Stimulated activated naive B cell treated with anti-CD40 and anti-IgM and Interleukin-4, amounts not matched to agents 10 μg/mL and 1 μg/mL and 100 μg/mL, for 72 hours (primary cell): ENCODE measurements at regions not wholly inside any gene's neighbourhood (a gene's known extent, or its start where the extent isn't known, plus 50 kb on each side); places are given as distances from the start of the nearest gene placed in this dataset.
A peak's percentile ranks its signal among the peaks of the same experiment; 100 is the strongest.

Experiments
- ATAC-seq, 2 donors: fragments of 150-1000 bp; cut with Tn5 transposase; replicated peaks; 2 replicates each; pipeline ENCODE4 v1.10.0; 2021; ENCODE audit warnings: moderate library complexity in 1 of 2
- DNase-seq: peaks from one replicate; pipeline ENCODE4 v3.0.0; 2021
- H3K27ac Mint-ChIP-seq: one replicate; pipeline ENCODE4 v1.8.0; 2022; ENCODE audit warnings: mild to moderate bottlenecking, mixed read lengths
- H3K27me3 Mint-ChIP-seq, 2 donors: one replicate each; pipeline ENCODE4 v1.8.0; 2022; ENCODE audit warnings: mixed read lengths in 2 of 2
- H3K36me3 Mint-ChIP-seq, 2 donors: one replicate each; pipeline ENCODE4 v1.8.0; 2022; ENCODE audit warnings: mixed read lengths in 2 of 2, mild to moderate bottlenecking in 1 of 2
- H3K4me1 Mint-ChIP-seq, 2 donors: one replicate each; pipeline ENCODE4 v1.8.0; 2022; ENCODE audit warnings: mixed read lengths in 2 of 2, mild to moderate bottlenecking in 1 of 2
- H3K4me3 Mint-ChIP-seq, 2 donors: one replicate each; pipeline ENCODE4 v1.8.0; 2022; ENCODE audit warnings: mild to moderate bottlenecking in 2 of 2, mixed read lengths in 2 of 2, moderate library complexity in 1 of 2
- H3K9me3 Mint-ChIP-seq, 2 donors: one replicate each; pipeline ENCODE4 v1.8.0; 2022; ENCODE audit warnings: mixed read lengths in 2 of 2, mild to moderate bottlenecking in 1 of 2

DNA sequence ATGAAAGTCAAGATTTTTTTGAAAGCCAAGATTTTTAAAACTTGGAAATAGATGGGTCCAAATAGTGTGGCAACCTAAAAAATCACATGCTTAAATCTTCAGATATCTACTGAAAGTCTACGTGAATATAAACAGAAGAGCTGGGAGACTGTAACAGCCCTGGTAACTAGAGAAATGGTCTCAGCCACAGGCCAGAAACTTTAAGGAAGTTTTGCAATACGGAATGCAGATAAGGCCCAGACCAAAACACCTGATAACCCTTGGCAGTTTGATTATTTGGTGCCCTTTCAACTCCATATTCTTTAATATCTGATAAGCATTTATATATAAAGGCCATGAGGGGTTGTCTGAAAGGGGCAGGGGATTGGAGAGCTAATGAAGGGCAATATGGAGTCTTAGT, 537.3 kb upstream of the TGFBR2 start:
- no peak for ATAC-seq

DNA sequence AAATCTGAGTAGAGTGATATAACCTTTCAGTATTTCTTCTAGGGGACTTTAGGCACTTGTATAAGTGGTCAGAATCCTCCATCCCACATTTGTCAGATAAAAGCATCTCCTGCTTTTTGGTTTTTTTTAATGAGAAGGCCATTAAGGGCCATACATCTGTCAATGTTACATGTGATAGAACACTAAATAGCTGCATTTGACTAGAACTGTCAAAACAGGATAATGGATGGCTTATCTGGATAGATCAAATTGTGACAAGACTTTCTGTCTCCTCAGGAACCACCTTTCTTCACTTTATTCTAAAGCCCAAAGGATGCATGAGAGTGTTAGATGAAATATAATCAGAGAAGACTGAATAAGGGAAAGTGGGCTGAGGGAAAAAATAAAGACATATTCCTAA, 533.4 kb upstream of the TGFBR2 start:
- no peaks in the 10 kb centered on the region for H3K27me3 Mint-ChIP-seq
- no peaks in the 10 kb centered on the region for H3K4me1 Mint-ChIP-seq
- H3K9me3 Mint-ChIP-seq: peaks cover 0 to 2% of the 10 kb centered on the region in 2 donors
- no peak for ATAC-seq
- no peak overlapping the region for H3K4me3 Mint-ChIP-seq
- H3K27ac Mint-ChIP-seq: no peak overlapping the region
- no peaks in the 10 kb centered on the region for H3K36me3 Mint-ChIP-seq
- no peak for DNase-seq

More for the DNA sequence above, 537.3 kb upstream of the TGFBR2 start:
- Mint-ChIP-seq H3K4me3 (no peak overlapping the region), H3K36me3 (peaks cover 0 to 6% of the 10 kb centered on the region in 2 donors), H3K27me3 (peaks cover 0 to 16% of the 10 kb centered on the region in 2 donors), H3K9me3 (peaks cover 10 to 18% of the 10 kb centered on the region in 2 donors), H3K27ac (no peak overlapping the region), H3K4me1 (peaks cover 0 to 2% of the 10 kb centered on the region in 2 donors)
- DNase-seq: no peak

DNA sequence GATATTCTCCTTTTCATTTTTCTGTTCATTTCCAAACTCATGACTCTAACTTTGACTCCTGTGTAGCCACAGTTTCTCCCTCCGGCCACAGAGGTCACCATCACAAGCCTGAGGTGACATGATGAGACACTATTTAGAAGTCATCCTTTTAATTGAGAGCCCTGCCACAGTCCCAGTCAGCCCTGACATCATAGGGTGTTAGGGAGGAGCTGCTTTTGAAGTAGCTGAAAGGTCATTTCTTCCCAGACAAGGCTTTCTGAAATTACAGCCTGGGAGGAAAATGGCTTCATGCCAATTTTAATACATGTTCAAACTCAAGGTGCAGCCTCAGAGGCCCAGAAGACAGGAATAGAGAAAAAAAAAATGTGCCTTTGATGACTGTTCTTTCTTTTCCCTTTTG, 532.8 kb upstream of the TGFBR2 start:
- Mint-ChIP-seq H3K36me3 (no peaks in the 10 kb centered on the region), H3K27me3 (no peaks in the 10 kb centered on the region), H3K4me1 (peaks cover 0 to 2% of the 10 kb centered on the region in 2 donors), H3K4me3 (no peak overlapping the region), H3K9me3 (peaks cover 0 to 2% of the 10 kb centered on the region in 2 donors), H3K27ac (no peak overlapping the region)
- no peak for DNase-seq
- no peak for ATAC-seq

DNA sequence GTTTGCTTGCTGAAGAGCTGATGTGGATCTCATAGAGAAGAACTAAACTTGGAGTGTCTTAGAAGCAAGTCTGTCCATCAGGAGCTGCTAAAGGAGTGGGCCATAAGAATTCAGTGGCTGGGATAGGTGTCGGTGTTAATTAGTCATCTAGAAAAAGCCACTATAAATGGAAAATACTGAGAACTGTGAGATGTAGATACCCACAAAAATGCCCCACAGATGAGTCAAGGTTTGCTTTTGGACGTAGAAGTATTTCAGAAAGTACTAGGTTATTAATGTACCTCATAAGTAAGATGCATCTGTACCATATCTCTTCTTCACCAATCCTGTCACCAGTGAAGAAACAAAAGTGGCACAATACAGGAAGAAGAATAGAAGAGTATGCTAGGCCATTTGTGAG, 530.9 kb upstream of the TGFBR2 start:
- no peak for DNase-seq
- H3K4me1 Mint-ChIP-seq: peaks cover 0 to 5% of the 10 kb centered on the region in 2 donors
- peaks cover 0 to 2% of the 10 kb centered on the region in 2 donors for H3K9me3 Mint-ChIP-seq
- H3K27ac Mint-ChIP-seq: no peak overlapping the region
- H3K4me3 Mint-ChIP-seq: no peak overlapping the region
- no peaks in the 10 kb centered on the region for H3K27me3 Mint-ChIP-seq
- H3K36me3 Mint-ChIP-seq: no peaks in the 10 kb centered on the region
- no peak for ATAC-seq

DNA sequence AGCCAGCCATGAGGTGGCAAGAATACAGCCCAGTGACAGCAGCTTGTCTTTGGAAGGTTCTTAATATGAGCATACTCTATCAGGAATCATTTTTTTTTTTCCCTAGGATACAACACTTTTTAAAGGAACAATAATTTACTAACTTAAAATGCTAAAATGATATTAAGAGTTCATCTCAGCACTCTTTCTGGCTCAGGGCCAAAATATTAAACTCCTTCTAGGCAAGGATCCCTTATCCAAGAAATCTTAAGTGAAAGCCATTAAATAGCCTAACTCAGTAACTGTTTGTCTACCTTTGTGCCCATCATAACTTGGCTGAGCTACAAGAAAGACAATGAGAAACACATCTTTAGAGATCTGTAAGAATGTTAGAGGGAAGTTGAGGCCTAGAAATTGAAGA, 529.5 kb upstream of the TGFBR2 start:
- peaks cover 0 to 5% of the 10 kb centered on the region in 2 donors for H3K4me1 Mint-ChIP-seq
- no peaks in the 10 kb centered on the region for H3K27me3 Mint-ChIP-seq
- H3K27ac Mint-ChIP-seq: no peak overlapping the region
- no peak for ATAC-seq
- peaks cover 0 to 2% of the 10 kb centered on the region in 2 donors for H3K9me3 Mint-ChIP-seq
- H3K4me3 Mint-ChIP-seq: no peak overlapping the region
- DNase-seq: no peak
- no peaks in the 10 kb centered on the region for H3K36me3 Mint-ChIP-seq

DNA sequence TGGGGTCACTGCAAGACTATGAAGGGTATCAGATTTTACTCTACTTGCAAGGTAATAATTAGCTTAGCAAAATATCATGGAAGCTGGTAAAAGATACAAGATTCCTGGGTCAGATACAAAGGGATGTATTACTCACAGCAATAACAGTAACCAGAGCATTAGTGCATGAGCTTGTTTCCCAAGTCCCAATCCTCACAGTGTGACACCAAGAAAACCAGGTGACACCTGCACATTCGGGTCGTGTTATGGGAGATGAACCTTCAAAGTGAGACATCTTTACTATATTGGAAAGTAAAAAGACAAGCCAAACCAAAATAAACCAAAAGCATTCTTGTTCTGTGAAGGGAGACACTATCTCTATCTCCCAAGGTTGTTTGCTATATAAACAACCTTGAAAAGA, 528.7 kb upstream of the TGFBR2 start:
- H3K4me3 Mint-ChIP-seq: no peak overlapping the region
- ATAC-seq (no peak), DNase-seq (no peak)
- H3K36me3 Mint-ChIP-seq: no peaks in the 10 kb centered on the region
- H3K27me3 Mint-ChIP-seq: no peaks in the 10 kb centered on the region
- H3K27ac Mint-ChIP-seq: no peak overlapping the region
- H3K4me1 Mint-ChIP-seq: peaks cover 0 to 5% of the 10 kb centered on the region in 2 donors
- H3K9me3 Mint-ChIP-seq: peaks cover 0 to 2% of the 10 kb centered on the region in 2 donors

DNA sequence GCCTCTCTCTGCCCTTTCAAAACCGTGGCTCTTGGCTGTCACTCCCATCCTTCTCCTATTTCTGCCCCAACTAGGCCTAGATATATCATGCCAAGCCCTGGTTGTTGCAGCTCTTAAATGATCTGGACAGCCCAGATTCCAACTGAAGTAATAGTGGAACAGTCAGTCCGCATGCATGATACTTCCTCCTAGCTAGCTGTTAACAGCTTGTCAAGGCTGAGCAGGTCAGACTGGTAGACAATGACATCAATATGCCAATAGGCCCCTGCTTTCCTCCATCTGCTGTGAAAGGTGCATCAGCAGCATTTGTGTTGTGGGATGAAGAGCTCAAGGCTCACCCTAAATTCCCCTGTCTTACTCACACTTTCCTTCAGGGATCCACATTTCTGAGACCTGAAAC, 527.7 kb upstream of the TGFBR2 start:
- H3K4me3 Mint-ChIP-seq: no peak overlapping the region
- H3K9me3 Mint-ChIP-seq: peaks cover 0 to 2% of the 10 kb centered on the region in 2 donors
- H3K27me3 Mint-ChIP-seq: no peaks in the 10 kb centered on the region
- H3K27ac Mint-ChIP-seq: no peak overlapping the region
- H3K4me1 Mint-ChIP-seq: peaks cover 0 to 5% of the 10 kb centered on the region in 2 donors
- ATAC-seq (peak; percentile 34 to 64), DNase-seq (no peak)
- H3K36me3 Mint-ChIP-seq: no peaks in the 10 kb centered on the region

DNA sequence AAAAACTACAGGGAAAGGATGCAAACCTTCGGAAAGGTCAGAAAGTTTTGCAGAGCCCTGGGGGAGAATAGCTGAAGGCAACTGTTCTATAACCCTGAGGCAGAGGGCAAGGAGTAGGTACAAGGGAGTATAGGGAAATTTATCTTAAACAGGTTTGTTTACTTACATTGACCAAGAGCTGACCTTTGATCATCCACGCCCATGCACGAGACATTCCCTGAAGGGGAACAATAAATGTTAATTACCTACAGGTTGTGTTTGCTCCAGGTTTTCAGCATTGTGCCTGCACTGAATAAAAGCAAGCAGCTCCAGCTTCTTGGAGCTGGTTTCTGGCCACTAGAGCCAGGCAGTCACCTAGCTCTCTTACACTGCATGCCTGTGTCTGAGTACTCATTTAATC, 524.5 kb upstream of the TGFBR2 start:
- H3K36me3 Mint-ChIP-seq: no peaks in the 10 kb centered on the region
- no peak overlapping the region for H3K4me3 Mint-ChIP-seq
- no peaks in the 10 kb centered on the region for H3K9me3 Mint-ChIP-seq
- no peak for ATAC-seq
- H3K4me1 Mint-ChIP-seq: peaks cover 0 to 5% of the 10 kb centered on the region in 2 donors
- DNase-seq: no peak
- H3K27ac Mint-ChIP-seq: no peak overlapping the region
- peaks cover 0 to 6% of the 10 kb centered on the region in 2 donors for H3K27me3 Mint-ChIP-seq

DNA sequence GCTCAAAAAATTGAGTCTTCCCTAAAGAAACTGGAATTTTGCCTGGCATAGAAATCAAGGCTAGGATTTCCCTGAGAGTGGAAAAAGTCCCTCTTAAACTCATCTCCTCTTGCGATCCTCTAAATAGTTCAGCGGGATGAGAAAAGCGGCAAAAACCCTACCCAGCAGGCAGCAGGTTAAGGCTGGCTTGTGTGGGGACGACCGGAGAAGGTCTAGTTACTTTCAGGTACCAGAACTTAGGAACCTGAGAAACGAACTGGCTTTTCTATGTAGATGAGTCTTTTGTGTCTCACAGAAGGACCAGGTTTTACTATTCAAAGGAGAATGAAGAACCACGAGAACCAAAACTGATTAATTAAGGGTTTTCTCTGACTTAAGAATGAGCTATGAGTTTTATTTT, 523.7 kb upstream of the TGFBR2 start:
- no peaks in the 10 kb centered on the region for H3K36me3 Mint-ChIP-seq
- no peak for ATAC-seq
- H3K27me3 Mint-ChIP-seq: peaks cover 0 to 8% of the 10 kb centered on the region in 2 donors

DNA sequence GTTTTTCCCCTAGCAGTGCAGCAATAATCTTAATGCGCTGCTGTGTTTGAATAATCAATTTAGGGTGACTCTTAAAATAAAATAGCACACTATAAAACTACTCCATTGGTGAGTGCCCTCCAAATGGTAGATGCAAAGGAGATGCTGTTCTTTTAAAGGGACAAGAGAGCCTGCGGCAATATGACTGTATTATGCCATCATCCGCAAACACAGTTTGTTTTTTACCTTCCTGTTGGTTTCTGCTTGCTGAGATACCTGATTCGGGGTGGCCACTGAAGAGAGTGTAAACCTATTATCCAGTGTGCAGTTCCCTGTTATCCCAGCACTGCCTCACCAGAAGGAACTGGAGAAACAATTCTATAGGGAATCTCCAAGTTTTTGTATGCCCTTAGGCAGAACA, 523.1 kb upstream of the TGFBR2 start:
- no peak for ATAC-seq
- H3K27me3 Mint-ChIP-seq: peaks cover 0 to 10% of the 10 kb centered on the region in 2 donors
- H3K27ac Mint-ChIP-seq: no peak overlapping the region
- no peak for DNase-seq
- H3K4me1 Mint-ChIP-seq: peaks cover 0 to 5% of the 10 kb centered on the region in 2 donors
- no peaks in the 10 kb centered on the region for H3K9me3 Mint-ChIP-seq
- no peaks in the 10 kb centered on the region for H3K36me3 Mint-ChIP-seq
- H3K4me3 Mint-ChIP-seq: no peak overlapping the region

More for the DNA sequence above, 523.7 kb upstream of the TGFBR2 start:
- H3K27ac Mint-ChIP-seq: no peak overlapping the region
- DNase-seq: no peak
- no peak overlapping the region for H3K4me3 Mint-ChIP-seq
- peaks cover 0 to 5% of the 10 kb centered on the region in 2 donors for H3K4me1 Mint-ChIP-seq
- H3K9me3 Mint-ChIP-seq: no peaks in the 10 kb centered on the region

DNA sequence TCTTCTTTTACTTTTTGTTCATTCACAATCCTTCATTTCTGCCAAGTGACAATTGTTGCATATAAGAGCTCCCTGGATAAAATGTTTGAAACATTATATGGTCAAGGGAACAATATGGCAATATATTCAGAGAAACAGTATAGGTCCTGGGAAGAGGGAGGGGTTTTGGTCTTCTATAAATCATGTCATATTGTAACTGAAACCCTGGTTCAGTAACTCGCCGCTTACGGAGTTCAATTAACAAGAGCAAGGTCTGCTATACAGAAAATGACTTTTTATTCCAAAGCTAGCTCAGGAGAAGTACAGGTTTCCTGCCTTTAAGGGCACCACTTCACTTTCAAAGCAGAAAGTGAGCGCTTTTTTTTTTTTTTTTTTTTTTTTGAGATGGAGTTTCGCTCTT, 522.1 kb upstream of the TGFBR2 start:
- H3K4me3 Mint-ChIP-seq: no peak overlapping the region
- DNase-seq: no peak

DNA sequence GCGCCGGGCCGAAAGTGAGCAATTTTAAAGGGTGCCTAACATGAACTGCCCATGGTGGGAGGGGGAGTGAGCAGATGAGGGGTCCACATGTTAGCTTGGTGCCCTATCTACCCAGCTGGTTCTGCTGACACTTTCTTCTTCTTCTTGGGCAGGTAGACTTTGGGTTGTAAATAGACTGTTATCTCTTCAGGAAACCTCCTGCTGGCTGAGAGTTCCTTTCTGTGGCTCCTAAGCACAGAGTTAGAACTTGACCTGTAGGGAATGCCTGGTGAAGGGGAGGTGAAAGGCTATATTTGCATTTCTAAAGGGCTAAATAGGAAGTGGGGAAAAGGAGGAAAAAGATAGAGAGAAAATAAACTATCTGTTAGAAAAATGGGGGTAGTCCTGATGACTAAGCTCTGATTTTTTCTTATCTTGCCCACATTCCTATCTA, 521.4 kb upstream of the TGFBR2 start:
- Mint-ChIP-seq H3K4me3 (no peak overlapping the region), H3K27ac (no peak overlapping the region), H3K36me3 (no peaks in the 10 kb centered on the region)

More for the DNA sequence above, 522.1 kb upstream of the TGFBR2 start:
- Mint-ChIP-seq H3K36me3 (no peaks in the 10 kb centered on the region), H3K27me3 (peaks cover 0 to 10% of the 10 kb centered on the region in 2 donors), H3K9me3 (no peaks in the 10 kb centered on the region), H3K4me1 (no peaks in the 10 kb centered on the region), H3K27ac (no peak overlapping the region)
- ATAC-seq: no peak

DNA sequence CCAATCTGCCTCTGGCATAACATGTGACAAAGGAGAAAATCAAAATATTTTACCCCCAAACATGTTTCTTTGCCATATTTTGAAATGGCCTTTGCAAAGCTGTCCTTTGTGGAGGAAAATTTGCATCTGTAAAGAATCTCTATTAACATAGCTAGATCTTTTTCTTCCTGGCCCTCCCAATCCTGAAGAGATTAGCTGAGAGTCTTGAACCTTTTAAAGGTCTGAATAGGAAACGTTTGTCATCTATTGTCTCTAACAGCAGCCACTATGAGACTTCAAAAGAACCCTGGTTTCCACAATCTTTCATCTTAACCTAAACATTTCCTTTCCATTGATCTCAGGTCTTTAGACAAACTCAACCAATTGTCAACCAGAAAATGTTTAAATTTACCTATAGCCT, 520.9 kb upstream of the TGFBR2 start:
- H3K36me3 Mint-ChIP-seq: no peaks in the 10 kb centered on the region
- no peaks in the 10 kb centered on the region for H3K4me1 Mint-ChIP-seq
- H3K27me3 Mint-ChIP-seq: peaks cover 0 to 10% of the 10 kb centered on the region in 2 donors
- ATAC-seq: no peak
- no peaks in the 10 kb centered on the region for H3K9me3 Mint-ChIP-seq
- H3K27ac Mint-ChIP-seq: no peak overlapping the region
- H3K4me3 Mint-ChIP-seq: no peak overlapping the region
- DNase-seq: no peak

More for the DNA sequence above, 521.4 kb upstream of the TGFBR2 start:
- no peaks in the 10 kb centered on the region for H3K4me1 Mint-ChIP-seq
- ATAC-seq (no peak), DNase-seq (no peak)
- no peaks in the 10 kb centered on the region for H3K9me3 Mint-ChIP-seq
- peaks cover 0 to 10% of the 10 kb centered on the region in 2 donors for H3K27me3 Mint-ChIP-seq

DNA sequence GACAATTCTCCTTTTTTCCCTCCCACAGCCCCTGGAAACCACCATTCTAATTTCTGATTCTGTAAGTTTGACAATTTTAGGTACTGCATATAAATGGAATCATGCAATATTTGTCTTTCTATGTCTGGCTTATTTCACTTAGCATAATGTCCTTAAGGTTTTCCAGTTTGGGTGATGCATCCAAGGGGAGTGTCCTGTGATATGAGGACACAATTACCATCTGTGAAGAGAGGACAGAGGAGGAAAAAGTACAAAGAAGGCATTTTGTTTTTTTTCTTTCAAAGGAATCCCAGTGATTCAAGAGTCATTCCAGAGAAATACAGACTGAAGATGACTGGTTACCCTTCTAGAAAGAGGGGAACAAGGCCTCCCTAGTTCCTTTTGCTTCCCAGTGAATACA, 514.7 kb upstream of the TGFBR2 start:
- ATAC-seq: no peak
- no peaks in the 10 kb centered on the region for H3K4me1 Mint-ChIP-seq
- no peak for DNase-seq
- H3K27ac Mint-ChIP-seq: no peak overlapping the region
- H3K9me3 Mint-ChIP-seq: no peaks in the 10 kb centered on the region
- peaks cover 0 to 4% of the 10 kb centered on the region in 2 donors for H3K27me3 Mint-ChIP-seq
- H3K36me3 Mint-ChIP-seq: no peaks in the 10 kb centered on the region
- H3K4me3 Mint-ChIP-seq: no peak overlapping the region

DNA sequence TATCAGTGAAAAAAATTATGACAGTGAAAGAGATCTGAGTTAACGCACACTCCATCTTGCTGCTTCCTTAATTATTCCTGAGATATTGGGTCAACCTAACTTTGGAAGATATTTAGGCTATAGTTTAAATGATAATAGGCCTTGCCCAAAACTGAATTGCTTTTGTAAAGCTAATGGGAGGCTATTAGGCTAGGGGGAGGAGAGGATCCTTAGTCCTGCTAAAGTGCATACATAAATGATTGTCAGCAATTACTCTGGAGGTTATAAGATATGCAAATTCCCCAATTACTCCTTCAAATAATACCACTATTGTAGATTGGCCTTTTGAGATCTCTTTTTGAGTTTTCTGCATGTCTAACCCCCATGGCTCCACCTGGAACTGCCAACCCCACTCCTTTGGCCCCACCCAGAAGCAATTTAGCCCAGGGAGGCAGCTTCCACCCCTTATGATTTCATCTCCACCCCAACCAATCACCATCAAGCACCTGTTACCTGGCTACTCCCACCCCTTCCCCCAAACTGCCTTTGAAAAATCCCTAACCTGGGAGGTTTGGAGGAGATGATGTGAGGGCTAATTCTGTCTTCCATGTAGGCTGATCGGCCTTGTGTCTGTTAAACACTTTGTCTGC, 509.3 kb upstream of the TGFBR2 start:
- Mint-ChIP-seq H3K4me3 (no peak overlapping the region), H3K27ac (no peak overlapping the region), H3K36me3 (no peaks in the 10 kb centered on the region), H3K4me1 (no peaks in the 10 kb centered on the region), H3K9me3 (peaks cover 0 to 2% of the 10 kb centered on the region in 2 donors), H3K27me3 (peaks cover 0 to 3% of the 10 kb centered on the region in 2 donors)
- no peak for ATAC-seq
- DNase-seq: no peak
